SH-SY5Y (cell line): ENCODE measurements at regions not wholly inside any gene's neighbourhood (a gene's known extent, or its start where the extent isn't known, plus 50 kb on each side); places are given as distances from the start of the nearest gene placed in this dataset.

ENCODE experiments used
- GATA2 ChIP-seq: IDR thresholded peaks from 2 replicates; pipeline ENCODE4 v1.6.1; 2011; ENCODE audit warnings: mild to moderate bottlenecking, low read depth, low read length
- GATA3 ChIP-seq: IDR thresholded peaks from 2 replicates; pipeline ENCODE4 v1.6.1; 2011; ENCODE audit warnings: low read depth, mild to moderate bottlenecking, low read length, moderate library complexity

GRCh38 chr10:47058032-47058702 is 146.9 kb downstream of the PTPN20 start:
- no peak for TF ChIP-seq GATA2
- TF ChIP-seq GATA3 = no peak
